Right atrium auricular region (tissue), 2 donors: ENCODE measurements at regions not wholly inside any gene's neighbourhood (a gene's known extent, or its start where the extent isn't known, plus 50 kb on each side); places are given as distances from the start of the nearest gene placed in this dataset.

Source experiments
- DNase-seq: peaks from one replicate; pipeline ENCODE4 v3.0.0-alpha.2; 2019; ENCODE audit warnings: low spot score
- H3K27ac ChIP-seq, 2 donors: fragments of 200-600 bp; sonication (generic); 1 replicate in 1 of 2; 2 replicates in 1 of 2; pipeline ENCODE4 v1.5.1; 2016 to 2019
- H3K27me3 ChIP-seq, 2 donors: fragments of 200-600 bp; sonication (generic); one replicate each; pipeline versions ENCODE4 v1.5.1 to v1.6.0; 2017 to 2019
- H3K36me3 ChIP-seq: fragments of 200-600 bp; sonication (generic); one replicate; pipeline ENCODE4 v1.5.1; 2016
- H3K4me1 ChIP-seq, 2 donors: fragments of 200-600 bp; sonication (generic); one replicate each; pipeline versions ENCODE4 v1.5.1 to v1.6.0; 2017 to 2019
- H3K4me3 ChIP-seq, 2 donors: fragments of 200-600 bp; sonication (generic); 1 replicate in 1 of 2; 2 replicates in 1 of 2; pipeline ENCODE4 v1.5.1; 2017 to 2019; ENCODE audit warnings: mild to moderate bottlenecking in 1 of 2, moderate library complexity in 1 of 2
- H3K9me3 ChIP-seq, 2 donors: fragments of 200-600 bp; sonication (generic); one replicate each; pipeline ENCODE4 v1.5.1; 2019
- CTCF ChIP-seq, 2 donors: fragments of 200-600 bp; sonication (generic); IDR thresholded peaks; one replicate each; pipeline ENCODE4 v1.5.1; 2019; ENCODE audit warnings: antibody characterized with exemption in 2 of 2

- peak; percentile 75 for DNase-seq
- peaks cover 0 to 52% of the 10 kb centered on the region in 2 donors for H3K4me1 ChIP-seq
- H3K27ac ChIP-seq: peak overlapping the region; percentile 56 to 77
- no peak overlapping the region for H3K4me3 ChIP-seq
- no peaks in the 10 kb centered on the region for H3K36me3 ChIP-seq
- H3K9me3 ChIP-seq: no peaks in the 10 kb centered on the region
- no peak for TF ChIP-seq CTCF (IDR thresholded peaks at IDR 0.05)
- no peaks in the 10 kb centered on the region for H3K27me3 ChIP-seq
Measured at GRCh38 chr15:100712226-100712625, 109.8 kb downstream of the ASB7 start.

- Histone ChIP-seq H3K27ac (peak overlapping the region; percentile 56 to 77), H3K27me3 (no peaks in the 10 kb centered on the region), H3K9me3 (no peaks in the 10 kb centered on the region), H3K36me3 (no peaks in the 10 kb centered on the region), H3K4me1 (peaks cover 0 to 52% of the 10 kb centered on the region in 2 donors), H3K4me3 (no peak overlapping the region)
- TF ChIP-seq CTCF (IDR thresholded peaks at IDR 0.05): no peak
- DNase-seq: peak; percentile 53
Measured at GRCh38 chr15:100713163-100713867, 110.9 kb downstream of the ASB7 start.

- H3K36me3 ChIP-seq: no peaks in the 10 kb centered on the region
- H3K4me1 ChIP-seq: peaks cover 0 to 52% of the 10 kb centered on the region in 2 donors
- no peaks in the 10 kb centered on the region for H3K9me3 ChIP-seq
- peak overlapping the region; percentile 35 to 77 for H3K27ac ChIP-seq
- peak; percentile 56 for DNase-seq
- no peaks in the 10 kb centered on the region for H3K27me3 ChIP-seq
- no peak for TF ChIP-seq CTCF (IDR thresholded peaks at IDR 0.05)
- no peak overlapping the region for H3K4me3 ChIP-seq
Measured at GRCh38 chr15:100714034-100714748, 111.8 kb downstream of the ASB7 start.

- no peak for TF ChIP-seq CTCF (IDR thresholded peaks at IDR 0.05)
- H3K4me3 ChIP-seq: no peak overlapping the region
- H3K36me3 ChIP-seq: no peaks in the 10 kb centered on the region
- H3K9me3 ChIP-seq: no peaks in the 10 kb centered on the region
- peaks cover 0 to 52% of the 10 kb centered on the region in 2 donors for H3K4me1 ChIP-seq
- H3K27me3 ChIP-seq: no peaks in the 10 kb centered on the region
- DNase-seq: peak; percentile 54
- peak overlapping the region in 1 of 2 donors; percentile 7 for H3K27ac ChIP-seq
Measured at GRCh38 chr15:100714749-100715342, 112.5 kb downstream of the ASB7 start.

GRCh38 chr15:100715571-100716455 lies 113.4 kb downstream of the ASB7 start:
- Histone ChIP-seq H3K36me3 (no peaks in the 10 kb centered on the region), H3K4me3 (no peak overlapping the region), H3K9me3 (no peaks in the 10 kb centered on the region), H3K27me3 (no peaks in the 10 kb centered on the region), H3K27ac (no peak overlapping the region), H3K4me1 (peaks cover 0 to 51% of the 10 kb centered on the region in 2 donors)
- peak; percentile 62 for DNase-seq
- no peak for TF ChIP-seq CTCF (IDR thresholded peaks at IDR 0.05)
